ENCODE measurements at regions not wholly inside any gene's neighbourhood (a gene's known extent, or its start where the extent isn't known, plus 50 kb on each side); places are given as distances from the start of the nearest gene placed in this dataset.

GRCh38 chr18:4851301-4851976, 345.6 kb downstream of the AKAIN1 start:
- Histone ChIP-seq H3K4me1 (ENCODE audit: control insufficient read depth in 4 of 4, insufficient read depth in 4 of 4, low read length in 3 of 4) (no peaks in the 10 kb centered on the region), H3K9ac (ENCODE audit: low read depth in 1 of 2, low read length in 2 of 2) (no peak overlapping the region), H3K4me3 (ENCODE audit: low read depth in 1 of 3, low read length in 3 of 3) (no peak overlapping the region), H3K27me3 (ENCODE audit: control insufficient read depth in 4 of 4, insufficient read depth in 4 of 4, low read length in 3 of 4) (no peaks in the 10 kb centered on the region), H3K36me3 (ENCODE audit: control insufficient read depth in 4 of 4, insufficient read depth in 3 of 4, low read depth in 1 of 4, low read length in 3 of 4) (no peaks in the 10 kb centered on the region), H3K27ac (ENCODE audit: low read depth in 1 of 2, low read length in 2 of 2) (no peak overlapping the region), H3K9me3 (ENCODE audit: control insufficient read depth in 4 of 4, low read length in 3 of 4) (no peaks in the 10 kb centered on the region)
- DNase-seq (ENCODE audit: low spot score), result no peak
- TF ChIP-seq EGR1 (IDR thresholded peaks at IDR 0.05; ENCODE audit: low read depth in 2 of 2) (no peak), HNF4A (conservative IDR thresholded peaks at IDR 0.05) (no peak), FOXA1 (IDR thresholded peaks at IDR 0.05) (no peak), RXRA (IDR thresholded peaks at IDR 0.05) (no peak), RAD21 (IDR thresholded peaks at IDR 0.05) (no peak), ZBTB33 (IDR thresholded peaks at IDR 0.05) (no peak)
- WGBS, result 93% methylated on average over 1 of the region's 1 CpG

GRCh38 chr18:4847056-4847455, 350.0 kb downstream of the AKAIN1 start:
- Histone ChIP-seq H3K9ac (ENCODE audit: low read depth in 1 of 2, low read length in 2 of 2) (no peak overlapping the region), H3K4me1 (ENCODE audit: control insufficient read depth in 4 of 4, insufficient read depth in 4 of 4, low read length in 3 of 4) (no peaks in the 10 kb centered on the region), H3K4me3 (ENCODE audit: low read depth in 1 of 3, low read length in 3 of 3) (no peak overlapping the region), H3K27me3 (ENCODE audit: control insufficient read depth in 4 of 4, insufficient read depth in 4 of 4, low read length in 3 of 4) (no peaks in the 10 kb centered on the region), H3K36me3 (ENCODE audit: control insufficient read depth in 4 of 4, insufficient read depth in 3 of 4, low read depth in 1 of 4, low read length in 3 of 4) (no peaks in the 10 kb centered on the region), H3K27ac (ENCODE audit: low read depth in 1 of 2, low read length in 2 of 2) (no peak overlapping the region), H3K9me3 (ENCODE audit: control insufficient read depth in 4 of 4, low read length in 3 of 4) (no peaks in the 10 kb centered on the region)
- 67% methylated on average over 1 of the region's 1 CpG for WGBS
- no peak for DNase-seq (ENCODE audit: low spot score)
- no peak for TF ChIP-seq RAD21 (IDR thresholded peaks at IDR 0.05)

GRCh38 chr18:4844320-4844719, 352.7 kb downstream of the AKAIN1 start:
- H3K27ac ChIP-seq (ENCODE audit: low read depth in 1 of 2, low read length in 2 of 2), result no peak overlapping the region
- no peaks in the 10 kb centered on the region for H3K27me3 ChIP-seq (ENCODE audit: control insufficient read depth in 4 of 4, insufficient read depth in 4 of 4, low read length in 3 of 4)
- DNase-seq (ENCODE audit: low spot score), result no peak
- no peak overlapping the region for H3K4me3 ChIP-seq (ENCODE audit: low read depth in 1 of 3, low read length in 3 of 3)
- WGBS, result 53% methylated on average over 3 of the region's 3 CpGs
- no peaks in the 10 kb centered on the region for H3K4me1 ChIP-seq (ENCODE audit: control insufficient read depth in 4 of 4, insufficient read depth in 4 of 4, low read length in 3 of 4)
- no peaks in the 10 kb centered on the region for H3K36me3 ChIP-seq (ENCODE audit: control insufficient read depth in 4 of 4, insufficient read depth in 3 of 4, low read depth in 1 of 4, low read length in 3 of 4)
- no peak for TF ChIP-seq SP1 (IDR thresholded peaks at IDR 0.05)
- H3K9me3 ChIP-seq (ENCODE audit: control insufficient read depth in 4 of 4, low read length in 3 of 4), result no peaks in the 10 kb centered on the region
- H3K9ac ChIP-seq (ENCODE audit: low read depth in 1 of 2, low read length in 2 of 2), result no peak overlapping the region

GRCh38 chr18:4843771-4844170, 353.3 kb downstream of the AKAIN1 start:
- no peaks in the 10 kb centered on the region for H3K4me1 ChIP-seq (ENCODE audit: control insufficient read depth in 4 of 4, insufficient read depth in 4 of 4, low read length in 3 of 4)
- TF ChIP-seq YY1 (IDR thresholded peaks at IDR 0.05), result no peak
- TF ChIP-seq HNF4G (IDR thresholded peaks at IDR 0.05), result no peak
- no peak for TF ChIP-seq NR2F2 (IDR thresholded peaks at IDR 0.05)
- TF ChIP-seq FOXA2 (IDR thresholded peaks at IDR 0.05), result no peak
- no peak for TF ChIP-seq ZBTB33 (IDR thresholded peaks at IDR 0.05)
- TF ChIP-seq RAD21 (IDR thresholded peaks at IDR 0.05), result no peak
- no peak for TF ChIP-seq HNF4A (conservative IDR thresholded peaks at IDR 0.05)
- no peak for TF ChIP-seq EGR1 (IDR thresholded peaks at IDR 0.05; ENCODE audit: low read depth in 2 of 2)
- no peak for TF ChIP-seq MAX (IDR thresholded peaks at IDR 0.05)
- TF ChIP-seq REST (IDR thresholded peaks at IDR 0.05), result no peak
- H3K9me3 ChIP-seq (ENCODE audit: control insufficient read depth in 4 of 4, low read length in 3 of 4), result no peaks in the 10 kb centered on the region
- DNase-seq (ENCODE audit: low spot score), result no peak
- H3K9ac ChIP-seq (ENCODE audit: low read depth in 1 of 2, low read length in 2 of 2), result no peak overlapping the region
- no peak overlapping the region for H3K4me3 ChIP-seq (ENCODE audit: low read depth in 1 of 3, low read length in 3 of 3)
- H3K36me3 ChIP-seq (ENCODE audit: control insufficient read depth in 4 of 4, insufficient read depth in 3 of 4, low read depth in 1 of 4, low read length in 3 of 4), result no peaks in the 10 kb centered on the region
- H3K27me3 ChIP-seq (ENCODE audit: control insufficient read depth in 4 of 4, insufficient read depth in 4 of 4, low read length in 3 of 4), result no peaks in the 10 kb centered on the region
- no peak overlapping the region for H3K27ac ChIP-seq (ENCODE audit: low read depth in 1 of 2, low read length in 2 of 2)

Measured in liver (tissue), 7 donors.